T47D (cell line): ENCODE measurements at regions not wholly inside any gene's neighbourhood (a gene's known extent, or its start where the extent isn't known, plus 50 kb on each side); places are given as distances from the start of the nearest gene placed in this dataset.

Experiments
- DNase-seq, 2 experiments: peaks; one replicate each; pipeline versions ENCODE4 v3.0.0 to v3.0.0-alpha.2; 2011 to 2012; ENCODE audit warnings: low read depth in 1 of 2, low spot score in 1 of 2
- JUND ChIP-seq: IDR thresholded peaks from 2 replicates; pipeline ENCODE4 v1.6.1; 2012; ENCODE audit warnings: low read depth
- in situ Hi-C: cut with HindIII; loops from 2 replicates; pipeline ENCODE4 v1.10.0; 2016; ENCODE audit warnings: low sequenced_read_pairs, low pct_unique_long_range_greater_than_20kb

GRCh38 chr13:76461999-76462398 lies 424.2 kb downstream of the KCTD12 start:
- no peak for DNase-seq
- in situ Hi-C loops, result no loop called here
- no peak for TF ChIP-seq JUND

- DNase-seq, result no peak
- no peak for TF ChIP-seq JUND
- in situ Hi-C loops, result no loop called here
Measured at GRCh38 chr13:76461484-76461883, 424.7 kb downstream of the KCTD12 start.

- no peak for DNase-seq
- no peak for TF ChIP-seq JUND
- in situ Hi-C loops, result no loop called here
Measured at GRCh38 chr13:76459863-76460262, 426.3 kb downstream of the KCTD12 start.

- DNase-seq, result no peak
- no peak for TF ChIP-seq JUND
- in situ Hi-C loops, result no loop called here
Measured at GRCh38 chr13:76455960-76456359, 430.2 kb downstream of the KCTD12 start.

GRCh38 chr13:76454991-76455390 lies 431.2 kb downstream of the KCTD12 start:
- in situ Hi-C loops, result no loop called here
- DNase-seq, result no peak
- TF ChIP-seq JUND, result no peak

GRCh38 chr13:76449716-76450115 lies 436.5 kb downstream of the KCTD12 start:
- no peak for DNase-seq
- in situ Hi-C loops, result no loop called here
- no peak for TF ChIP-seq JUND

GRCh38 chr13:76446191-76446590 lies 440.0 kb downstream of the KCTD12 start:
- TF ChIP-seq JUND, result no peak
- in situ Hi-C loops, result no loop called here
- no peak for DNase-seq

- in situ Hi-C loops, result no loop called here
- no peak for DNase-seq
- no peak for TF ChIP-seq JUND
Measured at GRCh38 chr13:76440568-76440967, 445.6 kb downstream of the KCTD12 start.

GRCh38 chr13:76439546-76439945 lies 446.7 kb downstream of the KCTD12 start:
- in situ Hi-C loops, result no loop called here
- no peak for TF ChIP-seq JUND
- DNase-seq, result no peak

GRCh38 chr13:76438050-76438449 lies 448.2 kb downstream of the KCTD12 start:
- in situ Hi-C loops, result no loop called here
- no peak for DNase-seq
- TF ChIP-seq JUND, result no peak

GRCh38 chr13:76425935-76426334 lies 460.3 kb downstream of the KCTD12 start:
- DNase-seq, result no peak
- in situ Hi-C loops, result no loop called here
- no peak for TF ChIP-seq JUND

GRCh38 chr13:76421011-76421410 lies 465.2 kb downstream of the KCTD12 start:
- in situ Hi-C loops, result no loop called here
- no peak for TF ChIP-seq JUND
- DNase-seq, result no peak

GRCh38 chr13:76418404-76418803 lies 467.8 kb downstream of the KCTD12 start:
- in situ Hi-C loops, result no loop called here
- no peak for DNase-seq
- TF ChIP-seq JUND, result no peak

- no peak for DNase-seq
- TF ChIP-seq JUND, result no peak
- in situ Hi-C loops, result no loop called here
Measured at GRCh38 chr13:76414320-76414719, 471.9 kb downstream of the KCTD12 start.

- no peak for TF ChIP-seq JUND
- no peak for DNase-seq
- in situ Hi-C loops, result no loop called here
Measured at GRCh38 chr13:76406243-76406642, 480.0 kb downstream of the KCTD12 start.
